GM18505 (cell line): ENCODE measurements at regions not wholly inside any gene's neighbourhood (a gene's known extent, or its start where the extent isn't known, plus 50 kb on each side); places are given as distances from the start of the nearest gene placed in this dataset.
"Not testable (repeated sequence)": the region's sequence is repeated elsewhere in the genome, so short reads cannot be mapped to it uniquely, and the experiment has no call there.

ENCODE experiments used
- ATAC-seq: cut with Tn5 transposase; IDR thresholded peaks from one replicate; pipeline ENCODE4 v1.9.1; 2021; ENCODE audit not compliant: unreplicated experiment
- POLR2A ChIP-seq: IDR thresholded peaks from 4 replicates; pipeline ENCODE4 v1.6.1; 2011; ENCODE audit warnings: borderline replicate concordance; ENCODE audit not compliant: insufficient read depth, insufficient read length; ENCODE audit errors: extremely low read depth

DNA sequence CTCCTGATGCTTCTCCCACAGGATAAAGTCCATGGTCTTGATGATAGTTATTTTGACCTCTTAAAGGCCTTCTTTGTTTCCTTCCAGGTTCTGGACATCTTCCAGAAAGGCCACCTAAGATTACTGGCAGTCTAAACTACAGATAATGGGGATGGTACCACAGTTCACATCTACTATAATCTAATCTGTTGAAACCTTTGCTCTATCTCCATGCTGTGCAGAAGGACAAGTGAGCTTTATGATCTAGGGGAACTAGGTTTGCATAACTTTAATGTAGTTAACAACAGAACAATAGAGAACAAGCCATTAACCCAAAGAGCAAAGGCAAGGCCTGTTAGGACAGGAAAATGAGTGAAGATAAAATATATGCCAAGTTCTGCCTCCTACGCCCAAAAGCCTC, 103.9 kb upstream of the KLHL13 start:
- no peak for ATAC-seq
- no peak for TF ChIP-seq POLR2A

GRCh38 chrX:118221270-118221669, 104.7 kb upstream of the KLHL13 start:
- ATAC-seq: no peak
- no peak for TF ChIP-seq POLR2A

- no peak for TF ChIP-seq POLR2A
- ATAC-seq: no peak
These were observed 105.1 kb upstream of the KLHL13 start for GRCh38 chrX:118221733-118222132.

DNA sequence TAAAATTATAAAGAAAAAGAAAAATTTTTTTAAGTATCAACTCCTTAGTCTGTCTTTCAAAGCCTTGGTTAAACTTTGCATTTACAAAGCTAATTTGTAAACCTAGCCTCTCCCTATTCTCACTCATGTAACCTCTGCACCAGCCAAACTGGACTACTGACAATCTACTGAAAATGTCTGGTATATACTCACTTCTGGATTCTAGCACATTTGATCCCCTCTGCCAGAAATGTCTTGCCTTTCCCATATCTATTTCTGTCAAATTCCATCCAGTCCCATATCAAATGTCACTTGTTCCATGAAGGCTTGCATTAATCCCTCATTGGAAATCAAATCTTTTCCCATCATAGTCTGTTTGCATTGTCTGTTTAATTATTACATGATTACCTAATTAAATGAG, 105.8 kb upstream of the KLHL13 start:
- no peak for TF ChIP-seq POLR2A
- no peak for ATAC-seq

- no peak for TF ChIP-seq POLR2A
- peak; percentile 80 for ATAC-seq
These were observed 109.3 kb upstream of the KLHL13 start for GRCh38 chrX:118225711-118226428.

GRCh38 chrX:118228041-118228440, 111.4 kb upstream of the KLHL13 start:
- no peak for ATAC-seq
- TF ChIP-seq POLR2A: no peak

GRCh38 chrX:118228456-118228855, 111.8 kb upstream of the KLHL13 start:
- no peak for TF ChIP-seq POLR2A
- ATAC-seq: no peak

- no peak for TF ChIP-seq POLR2A
- ATAC-seq: no peak
These were observed 114.4 kb upstream of the WDR44 start for GRCh38 chrX:118231464-118231863.

- TF ChIP-seq POLR2A: no peak
- no peak for ATAC-seq
These were observed 106.6 kb upstream of the WDR44 start for GRCh38 chrX:118239178-118239870.

DNA sequence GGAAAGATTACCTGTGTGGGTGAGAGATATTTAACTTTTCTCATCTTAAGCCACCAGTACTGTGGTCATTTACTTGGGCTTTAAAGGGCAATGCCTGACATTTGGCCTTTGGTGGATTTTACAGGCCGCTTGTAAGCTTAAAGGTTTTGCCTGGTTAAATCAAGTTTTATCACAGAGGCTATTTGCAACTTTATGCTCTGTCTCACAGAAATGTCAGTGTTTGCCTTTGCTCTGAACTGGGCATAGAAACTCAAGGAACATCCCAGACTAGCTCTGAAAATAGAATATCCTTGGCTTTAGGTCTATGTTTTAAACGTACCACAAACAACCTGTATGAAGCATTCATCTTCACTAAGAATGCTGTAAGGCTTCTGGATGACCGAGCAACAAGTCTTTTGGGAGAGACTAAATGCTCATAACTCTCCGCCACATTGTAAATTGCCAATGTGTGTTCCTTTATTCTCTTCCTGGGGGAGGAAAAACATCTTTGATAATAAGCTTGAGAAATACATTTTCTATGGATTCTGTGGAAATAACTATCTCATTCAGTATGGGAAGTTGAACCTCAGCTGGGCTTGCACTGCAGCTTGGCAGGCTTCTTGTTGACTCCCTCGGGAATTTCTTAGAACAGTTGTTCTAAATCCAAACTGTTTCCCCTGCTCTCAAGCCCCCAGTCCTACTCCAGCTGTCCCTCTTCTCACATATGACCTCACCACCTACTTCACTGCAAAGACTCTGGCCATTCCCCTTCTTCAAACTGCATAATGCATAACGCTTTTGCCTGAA, 105.8 kb upstream of the WDR44 start:
- TF ChIP-seq POLR2A: no peak

DNA sequence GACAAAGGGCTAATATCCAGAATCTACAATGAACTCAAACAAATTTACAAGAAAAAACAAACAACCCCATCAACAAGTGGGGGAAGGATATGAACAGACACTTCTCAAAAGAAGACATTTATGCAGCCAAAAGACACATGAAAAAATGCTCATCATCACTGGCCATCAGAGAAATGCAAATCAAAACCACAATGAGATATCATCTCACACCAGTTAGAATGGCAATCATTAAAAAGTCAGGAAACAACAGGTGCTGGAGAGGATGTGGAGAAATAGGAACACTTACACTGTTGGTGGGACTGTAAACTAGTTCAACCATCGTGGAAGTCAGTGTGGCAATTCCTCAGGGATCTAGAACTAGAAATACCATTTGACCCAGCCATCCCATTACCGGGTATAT, 98.9 kb upstream of the WDR44 start:
- ATAC-seq: not testable (repeated sequence)

More for the DNA sequence above, 105.8 kb upstream of the WDR44 start:
- no peak for ATAC-seq

DNA sequence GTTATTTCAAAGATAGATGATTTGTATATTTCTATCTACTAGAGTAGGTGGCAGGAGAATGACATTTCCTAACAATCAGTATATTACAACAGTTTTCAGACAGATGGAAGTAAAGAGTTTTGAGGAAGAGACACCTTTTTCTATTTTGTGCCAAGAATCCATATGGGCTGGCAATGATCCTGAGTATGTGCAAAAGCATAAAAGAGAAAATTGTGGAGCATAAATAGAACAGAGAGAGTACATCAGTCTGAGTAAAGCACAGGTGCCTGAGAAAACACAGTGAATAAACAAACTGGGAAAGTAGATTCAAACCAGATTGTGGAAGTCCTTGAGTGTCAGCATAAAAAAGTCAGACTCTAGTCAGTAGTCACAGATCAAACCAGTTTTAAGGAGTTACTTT, 96.8 kb upstream of the WDR44 start:
- ATAC-seq: no peak

DNA sequence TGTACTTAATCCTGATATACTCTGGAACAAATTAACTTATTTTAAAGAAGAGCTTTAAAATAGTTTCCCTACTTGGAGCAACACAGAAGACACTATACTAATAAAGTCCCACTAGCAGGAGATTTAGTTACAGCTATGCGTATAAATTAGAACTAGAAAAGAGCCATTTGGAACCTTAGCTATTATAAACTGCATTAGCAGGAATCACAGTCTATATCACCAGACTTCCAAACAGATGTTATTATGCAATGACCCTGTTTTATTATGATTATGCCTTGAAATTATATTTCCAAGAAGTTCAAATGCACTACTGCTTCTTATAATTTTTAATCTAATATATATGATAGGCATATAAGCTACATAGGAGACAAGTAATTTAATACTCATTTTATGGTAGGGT, 95.5 kb upstream of the WDR44 start:
- no peak for TF ChIP-seq POLR2A
- no peak for ATAC-seq

More for the DNA sequence above, 96.8 kb upstream of the WDR44 start:
- TF ChIP-seq POLR2A: no peak

DNA sequence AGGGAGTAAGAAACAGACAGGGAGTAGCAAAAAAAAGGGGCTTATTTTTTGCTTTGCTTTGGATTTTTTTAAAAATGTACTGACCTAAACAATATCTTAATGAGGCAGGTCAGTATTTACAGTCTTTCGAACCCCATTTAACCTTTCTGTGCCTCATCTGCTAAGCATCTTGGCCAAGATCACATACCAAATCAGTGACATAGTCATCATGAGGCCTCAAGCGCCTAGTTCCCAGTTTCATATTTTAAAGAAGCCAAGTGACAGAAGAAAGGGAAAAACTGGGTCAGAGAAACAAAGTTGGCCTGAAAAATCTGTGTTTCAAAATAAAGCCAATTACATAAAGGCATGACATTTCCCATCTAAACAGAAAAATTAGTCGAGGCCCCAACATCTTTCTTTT, 94.6 kb upstream of the WDR44 start:
- no peak for TF ChIP-seq POLR2A
- no peak for ATAC-seq
